ENCODE measurements at regions not wholly inside any gene's neighbourhood (a gene's known extent, or its start where the extent isn't known, plus 50 kb on each side); places are given as distances from the start of the nearest gene placed in this dataset.

DNA sequence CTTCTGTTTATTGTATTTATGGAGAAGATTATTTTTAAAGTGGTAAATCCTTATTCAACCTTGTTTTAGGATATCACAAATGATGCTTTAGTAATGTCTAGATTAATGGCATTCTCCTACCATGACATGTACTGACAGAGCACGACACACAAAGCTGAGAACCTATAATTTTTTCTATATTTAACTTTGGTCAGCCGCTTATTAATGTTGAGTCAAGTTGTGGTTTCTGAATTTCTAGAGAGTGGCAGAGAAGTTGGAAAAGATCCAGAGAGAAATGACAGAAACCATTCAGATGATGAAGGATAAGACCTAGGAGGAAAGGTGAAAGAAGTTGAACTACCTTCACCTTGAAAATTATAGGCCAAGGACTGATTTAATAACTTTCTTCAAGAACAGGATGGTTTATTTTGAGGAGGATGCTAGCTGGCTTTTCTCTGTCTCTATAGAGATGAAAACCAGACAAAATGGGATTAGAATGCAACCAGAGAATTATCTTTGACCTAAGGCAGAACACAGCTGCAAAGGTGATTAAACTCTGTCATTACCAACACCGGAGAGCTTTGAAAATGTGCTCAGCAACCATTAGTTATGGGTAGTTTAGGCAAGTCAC is 62.6 kb upstream of the TSPAN5 start:
- TF ChIP-seq, protein P1, sequence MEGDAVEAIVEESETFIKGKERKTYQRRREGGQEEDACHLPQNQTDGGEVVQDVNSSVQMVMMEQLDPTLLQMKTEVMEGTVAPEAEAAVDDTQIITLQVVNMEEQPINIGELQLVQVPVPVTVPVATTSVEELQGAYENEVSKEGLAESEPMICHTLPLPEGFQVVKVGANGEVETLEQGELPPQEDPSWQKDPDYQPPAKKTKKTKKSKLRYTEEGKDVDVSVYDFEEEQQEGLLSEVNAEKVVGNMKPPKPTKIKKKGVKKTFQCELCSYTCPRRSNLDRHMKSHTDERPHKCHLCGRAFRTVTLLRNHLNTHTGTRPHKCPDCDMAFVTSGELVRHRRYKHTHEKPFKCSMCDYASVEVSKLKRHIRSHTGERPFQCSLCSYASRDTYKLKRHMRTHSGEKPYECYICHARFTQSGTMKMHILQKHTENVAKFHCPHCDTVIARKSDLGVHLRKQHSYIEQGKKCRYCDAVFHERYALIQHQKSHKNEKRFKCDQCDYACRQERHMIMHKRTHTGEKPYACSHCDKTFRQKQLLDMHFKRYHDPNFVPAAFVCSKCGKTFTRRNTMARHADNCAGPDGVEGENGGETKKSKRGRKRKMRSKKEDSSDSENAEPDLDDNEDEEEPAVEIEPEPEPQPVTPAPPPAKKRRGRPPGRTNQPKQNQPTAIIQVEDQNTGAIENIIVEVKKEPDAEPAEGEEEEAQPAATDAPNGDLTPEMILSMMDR (IDR thresholded peaks at IDR 0.05) = no peak
- TF ChIP-seq POLR2A (IDR thresholded peaks at IDR 0.05; ENCODE audit: low read depth) (no peak), POLR2AphosphoS5 (IDR thresholded peaks at IDR 0.05) (no peak), EP300 (IDR thresholded peaks at IDR 0.05) (no peak)
